WTC11 (cell line): ENCODE measurements at regions not wholly inside any gene's neighbourhood (a gene's known extent, or its start where the extent isn't known, plus 50 kb on each side); places are given as distances from the start of the nearest gene placed in this dataset.

ENCODE experiments used
- ATAC-seq: fragments of 200-7000 bp; cut with Tn5 transposase; 2 replicates; pipeline ENCODE4 v1.10.0; 2021; ENCODE audit warnings: mild to moderate bottlenecking, moderate library complexity
- CTCF ChIA-PET: fragments of 300-600 bp; sonication (Branson Sonifier 250); formaldehyde crosslinking; loops from one replicate; lab custom pipeline; 2021; ENCODE audit warnings: antibody characterized with exemption; lab: Charles Lee
- POLR2A ChIA-PET: fragments of 350-600 bp; sonication (Branson Sonifier 250); formaldehyde crosslinking; loops from one replicate; lab custom pipeline; 2021; ENCODE audit warnings: antibody characterized with exemption; lab: Charles Lee
- DNase-seq: peaks from one replicate; pipeline ENCODE4 v3.0.0; 2021; ENCODE audit warnings: low spot score
- H3K27ac Mint-ChIP-seq: 2 replicates; pipeline ENCODE4 v1.8.0; 2021; ENCODE audit warnings: mixed read lengths
- H3K27me3 Mint-ChIP-seq: 2 replicates; pipeline ENCODE4 v1.8.0; 2021; ENCODE audit warnings: low read depth, mild to moderate bottlenecking, moderate library complexity, mixed read lengths
- H3K36me3 Mint-ChIP-seq: 2 replicates; pipeline ENCODE4 v1.8.0; 2021; ENCODE audit warnings: mixed read lengths
- H3K4me1 Mint-ChIP-seq: 2 replicates; pipeline ENCODE4 v1.8.0; 2022; ENCODE audit warnings: mixed read lengths
- H3K4me3 Mint-ChIP-seq: 2 replicates; pipeline ENCODE4 v1.8.0; 2021; ENCODE audit warnings: mild to moderate bottlenecking, moderate library complexity, mixed read lengths
- H3K9me3 Mint-ChIP-seq: 2 replicates; pipeline ENCODE4 v1.8.0; 2021; ENCODE audit warnings: mixed read lengths
- ATF1 ChIP-seq: sonication (generic); formaldehyde crosslinking; IDR thresholded peaks from 2 replicates; pipeline ENCODE4 v1.8.1; 2023; ENCODE audit warnings: mild to moderate bottlenecking, moderate library complexity, missing genetic modification reagents
- ATF2 ChIP-seq: sonication (generic); formaldehyde crosslinking; IDR thresholded peaks from 2 replicates; pipeline ENCODE4 v1.8.1; 2022; ENCODE audit warnings: low read depth, missing genetic modification reagents, borderline replicate concordance
- CBFB ChIP-seq: sonication (generic); formaldehyde crosslinking; IDR thresholded peaks from 2 replicates; pipeline ENCODE4 v1.8.1; 2022; ENCODE audit warnings: mild to moderate bottlenecking, low read depth, missing genetic modification reagents
- ELF4 ChIP-seq: sonication (generic); formaldehyde crosslinking; IDR thresholded peaks from 2 replicates; pipeline ENCODE4 v1.8.1; 2022; ENCODE audit warnings: low read depth, mild to moderate bottlenecking, moderate library complexity, missing genetic modification reagents
- ESRRA ChIP-seq: sonication (generic); formaldehyde crosslinking; IDR thresholded peaks from 2 replicates; pipeline ENCODE4 v1.8.1; 2022; ENCODE audit warnings: mild to moderate bottlenecking, missing genetic modification reagents, borderline replicate concordance
- ETV6 ChIP-seq: sonication (generic); formaldehyde crosslinking; IDR thresholded peaks from 2 replicates; pipeline ENCODE4 v1.8.1; 2022; ENCODE audit warnings: mild to moderate bottlenecking, missing genetic modification reagents
- FOXK1 ChIP-seq: sonication (generic); formaldehyde crosslinking; IDR thresholded peaks from 2 replicates; pipeline ENCODE4 v1.8.0; 2022; ENCODE audit warnings: mild to moderate bottlenecking, moderate library complexity, missing genetic modification reagents
- FOXP4 ChIP-seq: sonication (generic); formaldehyde crosslinking; IDR thresholded peaks from 2 replicates; pipeline ENCODE4 v1.8.0; 2022; ENCODE audit warnings: mild to moderate bottlenecking, missing genetic modification reagents
- GABPB1 ChIP-seq: sonication (generic); formaldehyde crosslinking; IDR thresholded peaks from 2 replicates; pipeline ENCODE4 v1.8.1; 2023; ENCODE audit warnings: mild to moderate bottlenecking, missing genetic modification reagents
- JAZF1 ChIP-seq: fragments of 250-450 bp; sonication (Bioruptor Pico); IDR thresholded peaks from 2 replicates; pipeline ENCODE4 v1.9.0; 2021; ENCODE audit warnings: moderate library complexity, mild to moderate bottlenecking, inconsistent platforms
- NFATC4 ChIP-seq: fragments of 250-450 bp; sonication (Bioruptor Pico); IDR thresholded peaks from 2 replicates; pipeline ENCODE4 v1.9.0; 2021; ENCODE audit warnings: mild to moderate bottlenecking
- NFE2L1 ChIP-seq: sonication (generic); formaldehyde crosslinking; IDR thresholded peaks from 2 replicates; pipeline ENCODE4 v1.8.1; 2023; ENCODE audit warnings: missing genetic modification reagents
- NFYB ChIP-seq: sonication (generic); formaldehyde crosslinking; conservative IDR thresholded peaks from 2 replicates; pipeline ENCODE4 v1.8.0; 2022; ENCODE audit warnings: low read depth, missing genetic modification reagents
- NR1H2 ChIP-seq: sonication (generic); formaldehyde crosslinking; IDR thresholded peaks from 2 replicates; pipeline ENCODE4 v1.9.0; 2021; ENCODE audit warnings: mild to moderate bottlenecking, moderate library complexity, missing genetic modification reagents
- OVOL2 ChIP-seq: fragments of 250-450 bp; sonication (Bioruptor Pico); IDR thresholded peaks from 2 replicates; pipeline ENCODE4 v1.9.0; 2021; ENCODE audit warnings: mild to moderate bottlenecking, borderline replicate concordance
- PRRX2 ChIP-seq: fragments of 250-450 bp; sonication (Bioruptor Pico); IDR thresholded peaks from 2 replicates; pipeline ENCODE4 v1.8.0; 2021; ENCODE audit warnings: mild to moderate bottlenecking
- RELA ChIP-seq: sonication (generic); formaldehyde crosslinking; IDR thresholded peaks from 2 replicates; pipeline ENCODE4 v1.8.1; 2022; ENCODE audit warnings: missing genetic modification reagents, mild to moderate bottlenecking, borderline replicate concordance
- SMAD3 ChIP-seq: sonication (generic); formaldehyde crosslinking; IDR thresholded peaks from 2 replicates; pipeline ENCODE4 v1.8.0; 2022; ENCODE audit warnings: missing genetic modification reagents, mild to moderate bottlenecking, borderline replicate concordance
- TEAD1 ChIP-seq: sonication (generic); formaldehyde crosslinking; IDR thresholded peaks from 2 replicates; pipeline ENCODE4 v1.8.0; 2022; ENCODE audit warnings: mild to moderate bottlenecking, missing genetic modification reagents
- TEAD4 ChIP-seq: sonication (generic); formaldehyde crosslinking; IDR thresholded peaks from 2 replicates; pipeline ENCODE4 v1.8.0; 2022; ENCODE audit warnings: mild to moderate bottlenecking, missing genetic modification reagents
- ZBTB21 ChIP-seq: sonication (generic); formaldehyde crosslinking; IDR thresholded peaks from 2 replicates; pipeline ENCODE4 v1.8.1; 2023; ENCODE audit warnings: mild to moderate bottlenecking, missing genetic modification reagents, borderline replicate concordance
- ZNF121 ChIP-seq: sonication (generic); formaldehyde crosslinking; IDR thresholded peaks from 2 replicates; pipeline ENCODE4 v1.8.0; 2023; ENCODE audit warnings: missing genetic modification reagents
- ZNF416 ChIP-seq: fragments of 250-450 bp; sonication (Bioruptor Pico); IDR thresholded peaks from 2 replicates; pipeline ENCODE4 v1.9.0; 2021; ENCODE audit warnings: mild to moderate bottlenecking, inconsistent platforms
- ZNF532 ChIP-seq: fragments of 250-450 bp; sonication (Bioruptor Pico); IDR thresholded peaks from 2 replicates; pipeline ENCODE4 v1.9.0; 2021; ENCODE audit warnings: mild to moderate bottlenecking, borderline replicate concordance
- TF ChIP-seq, protein P1 (sequence below): sonication (generic); formaldehyde crosslinking; IDR thresholded peaks from 2 replicates; pipeline ENCODE4 v1.8.0; 2022; ENCODE audit warnings: mild to moderate bottlenecking, missing genetic modification reagents
- TF ChIP-seq, protein P2 (sequence below): sonication (generic); formaldehyde crosslinking; IDR thresholded peaks from 2 replicates; pipeline ENCODE4 v1.8.1; 2023; ENCODE audit warnings: mild to moderate bottlenecking, missing genetic modification reagents, moderate library complexity
- TF ChIP-seq, protein P3 (sequence below): sonication (generic); formaldehyde crosslinking; IDR thresholded peaks from 2 replicates; pipeline ENCODE4 v1.8.1; 2022; ENCODE audit warnings: mild to moderate bottlenecking, missing genetic modification reagents, moderate library complexity, borderline replicate concordance
- TF ChIP-seq, protein P4 (sequence below): sonication (generic); formaldehyde crosslinking; IDR thresholded peaks from 2 replicates; pipeline ENCODE4 v1.8.0; 2022; ENCODE audit warnings: mild to moderate bottlenecking, missing genetic modification reagents

DNA sequence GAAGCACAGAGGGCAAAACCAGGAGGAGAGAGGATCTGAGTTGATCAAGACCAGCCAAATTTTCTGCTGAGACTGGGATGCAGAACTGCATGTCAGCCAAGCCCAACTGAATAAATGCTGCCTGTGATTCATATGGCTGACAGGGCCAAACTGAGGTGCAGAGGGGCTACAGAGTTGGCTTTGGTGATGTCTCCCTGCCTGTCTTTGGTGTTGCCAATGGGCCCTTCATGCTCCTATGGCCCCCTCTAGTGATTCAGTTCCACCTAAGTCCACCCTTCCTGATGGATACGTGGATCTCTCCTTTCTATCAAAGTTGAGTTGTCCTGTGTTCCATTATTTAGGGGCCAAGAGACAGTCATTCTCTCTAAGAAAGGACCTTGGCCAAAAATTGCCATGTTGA, 163.6 kb upstream of the TLE4 start:
- DNase-seq, result no peak
- no peaks in the 10 kb centered on the region for H3K9me3 Mint-ChIP-seq
- TF ChIP-seq ESRRA (no peak), PRRX2 (CRISPR knock-in tag) (no peak), ZNF416 (CRISPR knock-in tag) (no peak), JAZF1 (CRISPR knock-in tag) (no peak), CBFB (CRISPR knock-in tag) (no peak), TEAD1 (CRISPR knock-in tag) (no peak), NFATC4 (CRISPR knock-in tag) (no peak), FOXK1 (CRISPR knock-in tag) (no peak), RELA (CRISPR knock-in tag) (no peak), NR1H2 (no peak), TEAD4 (no peak), ETV6 (CRISPR knock-in tag) (no peak), ZNF532 (CRISPR knock-in tag) (no peak), NFE2L1 (CRISPR knock-in tag) (no peak), OVOL2 (no peak), GABPB1 (CRISPR knock-in tag) (no peak), ZBTB21 (CRISPR knock-in tag) (no peak)
- TF ChIP-seq, protein P1, sequence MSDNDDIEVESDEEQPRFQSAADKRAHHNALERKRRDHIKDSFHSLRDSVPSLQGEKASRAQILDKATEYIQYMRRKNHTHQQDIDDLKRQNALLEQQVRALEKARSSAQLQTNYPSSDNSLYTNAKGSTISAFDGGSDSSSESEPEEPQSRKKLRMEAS (CRISPR knock-in tag), result no peak
- H3K4me3 Mint-ChIP-seq, result no peak overlapping the region
- H3K4me1 Mint-ChIP-seq, result peaks cover 22% of the 10 kb centered on the region
- H3K36me3 Mint-ChIP-seq, result no peaks in the 10 kb centered on the region
- no peak overlapping the region for H3K27ac Mint-ChIP-seq
- ChIA-PET CTCF (no interaction called here), POLR2A (no interaction called here)
- peak; percentile 70 for ATAC-seq
- no peaks in the 10 kb centered on the region for H3K27me3 Mint-ChIP-seq

DNA sequence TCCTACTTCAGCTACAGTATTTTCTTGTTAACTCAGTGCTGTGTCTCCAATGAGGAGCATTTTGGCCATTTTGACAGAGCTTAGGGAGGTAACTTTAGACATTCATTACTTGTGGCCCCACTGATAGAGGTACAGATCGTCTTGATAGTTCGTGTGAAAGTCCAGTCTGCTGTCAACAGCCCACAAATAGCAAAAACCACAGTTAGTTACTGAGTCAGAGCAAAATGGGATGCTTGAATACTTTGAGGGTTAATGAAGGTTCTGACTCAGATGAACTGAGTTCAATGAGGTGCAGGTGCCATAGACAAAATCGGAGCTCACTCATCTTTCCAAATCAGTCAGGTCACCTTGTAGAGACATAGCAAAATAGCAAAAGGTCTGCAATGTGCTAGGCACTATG, 163.1 kb upstream of the TLE4 start:
- no peaks in the 10 kb centered on the region for H3K9me3 Mint-ChIP-seq
- POLR2A ChIA-PET, result no interaction called here
- CTCF ChIA-PET, result no interaction called here
- ATAC-seq (no peak), DNase-seq (no peak)
- H3K4me1 Mint-ChIP-seq, result peaks cover 22% of the 10 kb centered on the region
- H3K27ac Mint-ChIP-seq, result no peak overlapping the region
- H3K27me3 Mint-ChIP-seq, result no peaks in the 10 kb centered on the region
- no peak overlapping the region for H3K4me3 Mint-ChIP-seq
- H3K36me3 Mint-ChIP-seq, result no peaks in the 10 kb centered on the region
- TF ChIP-seq ATF2 (CRISPR knock-in tag) (no peak), ESRRA (no peak), FOXK1 (CRISPR knock-in tag) (no peak), SMAD3 (no peak), ATF1 (no peak), FOXP4 (no peak), ZNF121 (no peak), NFATC4 (CRISPR knock-in tag) (no peak), ZNF416 (CRISPR knock-in tag) (no peak), ELF4 (no peak), TEAD1 (CRISPR knock-in tag) (no peak), NFYB (CRISPR knock-in tag) (no peak), RELA (CRISPR knock-in tag) (no peak)
- TF ChIP-seq, protein P2, sequence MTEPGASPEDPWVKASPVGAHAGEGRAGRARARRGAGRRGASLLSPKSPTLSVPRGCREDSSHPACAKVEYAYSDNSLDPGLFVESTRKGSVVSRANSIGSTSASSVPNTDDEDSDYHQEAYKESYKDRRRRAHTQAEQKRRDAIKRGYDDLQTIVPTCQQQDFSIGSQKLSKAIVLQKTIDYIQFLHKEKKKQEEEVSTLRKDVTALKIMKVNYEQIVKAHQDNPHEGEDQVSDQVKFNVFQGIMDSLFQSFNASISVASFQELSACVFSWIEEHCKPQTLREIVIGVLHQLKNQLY (CRISPR knock-in tag), result no peak
- TF ChIP-seq, protein P3, sequence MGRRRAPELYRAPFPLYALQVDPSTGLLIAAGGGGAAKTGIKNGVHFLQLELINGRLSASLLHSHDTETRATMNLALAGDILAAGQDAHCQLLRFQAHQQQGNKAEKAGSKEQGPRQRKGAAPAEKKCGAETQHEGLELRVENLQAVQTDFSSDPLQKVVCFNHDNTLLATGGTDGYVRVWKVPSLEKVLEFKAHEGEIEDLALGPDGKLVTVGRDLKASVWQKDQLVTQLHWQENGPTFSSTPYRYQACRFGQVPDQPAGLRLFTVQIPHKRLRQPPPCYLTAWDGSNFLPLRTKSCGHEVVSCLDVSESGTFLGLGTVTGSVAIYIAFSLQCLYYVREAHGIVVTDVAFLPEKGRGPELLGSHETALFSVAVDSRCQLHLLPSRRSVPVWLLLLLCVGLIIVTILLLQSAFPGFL, result no peak
- TF ChIP-seq, protein P4, sequence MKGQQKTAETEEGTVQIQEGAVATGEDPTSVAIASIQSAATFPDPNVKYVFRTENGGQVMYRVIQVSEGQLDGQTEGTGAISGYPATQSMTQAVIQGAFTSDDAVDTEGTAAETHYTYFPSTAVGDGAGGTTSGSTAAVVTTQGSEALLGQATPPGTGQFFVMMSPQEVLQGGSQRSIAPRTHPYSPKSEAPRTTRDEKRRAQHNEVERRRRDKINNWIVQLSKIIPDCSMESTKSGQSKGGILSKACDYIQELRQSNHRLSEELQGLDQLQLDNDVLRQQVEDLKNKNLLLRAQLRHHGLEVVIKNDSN (CRISPR knock-in tag), result no peak
